A549 (cell line): ENCODE measurements at regions not wholly inside any gene's neighbourhood (a gene's known extent, or its start where the extent isn't known, plus 50 kb on each side); places are given as distances from the start of the nearest gene placed in this dataset.

Source experiments
- ATAC-seq, 2 experiments: fragments of 200-7000 bp in 1 of 2; fragments of >200 bp in 1 of 2; cut with Nextera tagmentation in 1 of 2; cut with Tn5 transposase in 1 of 2; 3 replicates each; pipeline versions ENCODE4 v1.8.0 to v1.9.1; 2018 to 2020; ENCODE audit warnings: mild to moderate bottlenecking in 1 of 2, moderate library complexity in 1 of 2
- CTCF ChIA-PET: fragments of 300-600 bp; sonication (Branson Sonifier 250); formaldehyde crosslinking; extraction: SDS; loops from one replicate; lab custom pipeline; 2021; ENCODE audit warnings: antibody characterized with exemption, inconsistent platforms; lab: Yijun Ruan, JAX
- POLR2A ChIA-PET: fragments of 350-600 bp; formaldehyde crosslinking; extraction: SDS; loops from one replicate; lab custom pipeline; 2021; ENCODE audit warnings: antibody characterized with exemption, inconsistent platforms; lab: Yijun Ruan, JAX
- DNase-seq, 2 experiments: peaks; one replicate each; pipeline versions ENCODE4 v3.0.0 to v3.0.0-alpha.2; 2011 to 2016; ENCODE audit warnings: low read depth in 1 of 2, low spot score in 1 of 2
- FAIRE-seq: peaks from 2 replicates; lab custom pipeline; 2011; peaks lifted over from hg19 to GRCh38; lab: Jason Lieb, UNC
- H3K27ac ChIP-seq, 2 experiments: fragments of >200 bp; sonication (Bioruptor Twin); formaldehyde crosslinking; 3 replicates each; pipeline ENCODE4 v1.5.1; 2016 to 2017
- H3K4me1 ChIP-seq: fragments of >200 bp; sonication (Bioruptor Twin); formaldehyde crosslinking; 3 replicates; pipeline ENCODE4 v1.6.1; 2016
- H3K4me2 ChIP-seq: fragments of >200 bp; sonication (Bioruptor Twin); formaldehyde crosslinking; 3 replicates; pipeline ENCODE4 v1.6.1; 2016
- H3K4me3 ChIP-seq: fragments of >200 bp; sonication (Bioruptor Twin); formaldehyde crosslinking; 3 replicates; pipeline ENCODE4 v1.5.1; 2016
- H3K9me3 ChIP-seq: fragments of >200 bp; sonication (Bioruptor Twin); formaldehyde crosslinking; 3 replicates; pipeline ENCODE4 v1.6.1; 2016
- ATOH8 ChIP-seq: fragments of 250-450 bp; sonication (Bioruptor Pico); IDR thresholded peaks from 2 replicates; pipeline ENCODE4 v1.5.0; 2020; ENCODE audit warnings: low read depth, mild to moderate bottlenecking, moderate library complexity
- BCL3 ChIP-seq: fragments of >200 bp; sonication (Bioruptor Twin); formaldehyde crosslinking; IDR thresholded peaks from 3 replicates; pipeline ENCODE4 v1.6.1; 2016
- CHD2 ChIP-seq: fragments of 150-350 bp; IDR thresholded peaks from 2 replicates; pipeline ENCODE4 v1.6.1; 2014; ENCODE audit warnings: low read length; ENCODE audit not compliant: partially characterized antibody
- CHD4 ChIP-seq: fragments of 200-600 bp; sonication (generic); IDR thresholded peaks from 2 replicates; pipeline ENCODE4 v1.6.1; 2016; ENCODE audit warnings: antibody characterized with exemption, mild to moderate bottlenecking, borderline replicate concordance
- CTCF ChIP-seq: fragments of >200 bp; sonication (Bioruptor Twin); formaldehyde crosslinking; IDR thresholded peaks from 3 replicates; pipeline ENCODE4 v1.5.1; 2016
- EHF ChIP-seq: fragments of 250-450 bp; sonication (Bioruptor Pico); IDR thresholded peaks from 2 replicates; pipeline ENCODE4 v1.5.0; 2020; ENCODE audit warnings: mild to moderate bottlenecking
- GATA3 ChIP-seq: IDR thresholded peaks from 2 replicates; pipeline ENCODE4 v1.6.1; 2012; ENCODE audit warnings: borderline replicate concordance
- HDAC2 ChIP-seq: fragments of 200-600 bp; sonication (generic); IDR thresholded peaks from 2 replicates; pipeline ENCODE4 v1.6.1; 2016
- HEYL ChIP-seq: fragments of 250-450 bp; sonication (Bioruptor Pico); IDR thresholded peaks from 2 replicates; pipeline ENCODE4 v1.8.0; 2021; ENCODE audit warnings: mild to moderate bottlenecking, moderate library complexity
- HOXA7 ChIP-seq: fragments of 250-450 bp; sonication (Bioruptor Pico); IDR thresholded peaks from 2 replicates; pipeline ENCODE4 v1.5.0; 2020; ENCODE audit warnings: mild to moderate bottlenecking, moderate library complexity
- HOXB5 ChIP-seq: fragments of 250-450 bp; sonication (Bioruptor Pico); IDR thresholded peaks from 2 replicates; pipeline ENCODE4 v1.5.0; 2020; ENCODE audit warnings: mild to moderate bottlenecking, moderate library complexity
- JUN ChIP-seq, 2 experiments: fragments of >200 bp; sonication (Bioruptor Twin); formaldehyde crosslinking; IDR thresholded peaks; 2 replicates in 1 of 2; 3 replicates in 1 of 2; pipeline ENCODE4 v1.6.1; 2016 to 2017
- MAX ChIP-seq: IDR thresholded peaks from 2 replicates; pipeline ENCODE4 v1.6.1; 2012
- PBX3 ChIP-seq: IDR thresholded peaks from 2 replicates; pipeline ENCODE4 v1.6.1; 2012
- POLR2A ChIP-seq: IDR thresholded peaks from 2 replicates; pipeline ENCODE4 v1.6.1; 2012; ENCODE audit warnings: mild to moderate bottlenecking, low read length
- RCOR1 ChIP-seq: fragments of 150-350 bp; IDR thresholded peaks from 2 replicates; pipeline ENCODE4 v1.6.1; 2014; ENCODE audit warnings: antibody characterized with exemption, low read length, low read depth
- RNF2 ChIP-seq: fragments of 200-600 bp; sonication (generic); IDR thresholded peaks from 2 replicates; pipeline ENCODE4 v1.6.1; 2016; ENCODE audit warnings: low read depth, mild to moderate bottlenecking, antibody characterized with exemption, moderate library complexity, borderline replicate concordance
- SMC3 ChIP-seq: fragments of >200 bp; sonication (Bioruptor Twin); formaldehyde crosslinking; IDR thresholded peaks from 3 replicates; pipeline ENCODE4 v1.6.1; 2018; ENCODE audit warnings: inconsistent platforms
- TP53 ChIP-seq: fragments of 250-450 bp; sonication (Bioruptor Pico); IDR thresholded peaks from 2 replicates; pipeline ENCODE4 v1.5.0; 2021; ENCODE audit warnings: mild to moderate bottlenecking, moderate library complexity
- USF2 ChIP-seq: fragments of 450-650 bp; IDR thresholded peaks from 2 replicates; pipeline ENCODE4 v1.6.1; 2014; ENCODE audit warnings: antibody characterized with exemption
- ZNF302 ChIP-seq: fragments of 250-450 bp; sonication (Bioruptor Pico); IDR thresholded peaks from 2 replicates; pipeline ENCODE4 v1.9.0; 2021; ENCODE audit warnings: inconsistent platforms, mild to moderate bottlenecking, moderate library complexity
- WGBS: methylation state at CpG from one replicate; pipeline ENCODE4 v1.1.6; 2017; ENCODE audit errors: missing lambda C conversion rate; 5-methylcytosine and 5-hydroxymethylcytosine counted together

- no peak for TF ChIP-seq HOXA7 (CRISPR knock-in tag)
- TF ChIP-seq SMC3: no peak
- no peak for TF ChIP-seq CHD4
- no peak for TF ChIP-seq RNF2
- no peak for TF ChIP-seq TP53 (CRISPR knock-in tag)
These were observed 247.4 kb downstream of the EFCAB11 start (continued) for GRCh38 chr14:89707086-89707485.

GRCh38 chr14:89702876-89703200, 251.7 kb downstream of the EFCAB11 start:
- Histone ChIP-seq H3K27ac (no peak overlapping the region), H3K4me1 (peaks cover 6% of the 10 kb centered on the region), H3K4me3 (no peak overlapping the region), H3K9me3 (peaks cover 9% of the 10 kb centered on the region; the same call in 2 of the 3 replicates), H3K4me2 (no peak overlapping the region)
- 86% methylated on average over 2 of the region's 2 CpGs for WGBS
- POLR2A ChIA-PET: no interaction called here
- ATAC-seq (no peak), FAIRE-seq (no peak), DNase-seq (no peak)
- CTCF ChIA-PET: no interaction called here
- TF ChIP-seq BCL3 (no peak), CTCF (no peak), CHD2 (no peak), ZNF302 (no peak), PBX3 (no peak), HDAC2 (no peak), JUN (IDR thresholded peaks at IDR 0.05) (no peak), ATOH8 (CRISPR knock-in tag) (no peak), EHF (CRISPR knock-in tag) (no peak), HOXB5 (CRISPR knock-in tag) (no peak), RCOR1 (no peak), GATA3 (no peak), HEYL (CRISPR knock-in tag) (no peak), MAX (no peak), USF2 (no peak), POLR2A (no peak)
